ENCODE measurements at regions not wholly inside any gene's neighbourhood (a gene's known extent, or its start where the extent isn't known, plus 50 kb on each side); places are given as distances from the start of the nearest gene placed in this dataset.
"Not testable (repeated sequence)": the region's sequence is repeated elsewhere in the genome, so short reads cannot be mapped to it uniquely, and the experiment has no call there.

- no peak for DNase-seq (ENCODE audit: low read depth)
Observed at GRCh38 chr6:168369786-168370185, 50.2 kb upstream of the DACT2 start.

GRCh38 chr6:168370310-168370991, 50.9 kb upstream of the DACT2 start:
- peak; percentile 44 for DNase-seq (ENCODE audit: low read depth)

DNA sequence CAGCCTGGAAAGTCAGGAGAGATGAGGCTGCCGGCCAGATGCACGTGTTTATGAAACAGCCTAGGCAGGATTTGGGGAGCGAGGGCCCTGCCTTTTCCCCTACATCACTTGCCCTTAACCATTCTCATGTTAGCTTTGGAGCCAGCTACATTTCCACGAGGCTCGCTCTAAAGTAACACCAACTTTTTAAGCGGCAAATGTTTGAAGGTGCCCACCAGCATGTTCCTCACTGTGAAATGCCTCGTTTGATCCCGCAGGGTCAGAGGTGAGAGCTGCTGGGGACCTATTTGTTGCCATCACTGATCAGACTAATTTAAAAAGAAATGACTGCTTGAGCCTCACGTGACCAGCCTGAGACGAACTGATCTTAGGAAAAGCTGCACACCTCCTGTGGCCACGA, 51.6 kb upstream of the DACT2 start:
- no peak for DNase-seq (ENCODE audit: low read depth)

DNA sequence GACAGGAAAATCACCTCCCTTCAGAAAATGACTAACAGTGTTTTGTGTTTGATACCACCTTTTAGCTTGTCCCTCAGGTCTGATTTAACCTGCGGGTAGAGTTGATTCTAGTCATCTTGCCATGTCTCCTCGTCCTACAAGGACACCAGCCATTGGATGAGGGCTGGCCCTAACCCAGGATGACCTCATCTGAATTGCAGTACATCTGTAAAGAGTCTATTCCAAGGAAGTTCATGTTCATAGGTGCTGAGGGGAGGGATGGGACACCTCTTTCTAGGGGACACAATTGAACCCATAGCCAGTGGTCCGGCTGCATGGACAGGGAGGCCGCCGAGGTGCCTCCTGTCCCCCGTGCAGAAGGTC, 52.0 kb upstream of the DACT2 start:
- DNase-seq (ENCODE audit: low read depth) = no peak

GRCh38 chr6:168371981-168372711, 52.6 kb upstream of the DACT2 start:
- no peak for DNase-seq (ENCODE audit: low read depth)

- no peak for DNase-seq (ENCODE audit: low read depth)
Observed at GRCh38 chr6:168372889-168373288, 53.3 kb upstream of the DACT2 start.

- no peak for DNase-seq (ENCODE audit: low read depth)
Observed at GRCh38 chr6:168373389-168373788, 53.8 kb upstream of the DACT2 start.

DNA sequence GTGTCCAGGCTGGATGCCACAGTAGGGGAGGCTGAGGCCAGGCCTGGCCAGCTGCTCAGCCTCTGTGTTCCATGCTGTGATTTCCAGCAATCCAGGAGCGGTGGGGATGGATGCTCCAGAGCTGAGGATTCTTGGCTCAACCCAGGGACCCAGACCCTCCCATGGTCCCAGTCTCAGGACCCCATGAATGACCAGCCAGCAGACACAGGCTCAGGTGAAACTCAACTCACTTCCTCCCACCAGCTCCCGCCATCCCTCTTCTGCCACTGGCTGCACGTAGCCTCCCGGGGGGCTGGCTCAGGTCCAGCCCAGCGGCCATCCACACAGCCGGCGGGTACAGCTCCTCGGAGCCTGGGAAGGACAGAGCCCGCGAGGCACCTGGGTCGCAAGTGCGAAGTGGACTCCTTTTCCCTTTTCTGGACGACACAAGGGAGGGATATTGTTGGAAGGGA, 54.5 kb upstream of the DACT2 start:
- DNase-seq (ENCODE audit: low read depth) = no peak

- no peak for DNase-seq (ENCODE audit: low read depth)
Observed at GRCh38 chr6:168374541-168375071, 55.0 kb upstream of the DACT2 start.

- no peak for DNase-seq (ENCODE audit: low read depth)
Observed at GRCh38 chr6:168376120-168376519, 56.5 kb upstream of the DACT2 start.

GRCh38 chr6:168376811-168377483, 57.4 kb upstream of the DACT2 start:
- no peak for DNase-seq (ENCODE audit: low read depth)

GRCh38 chr6:168377484-168377855, 57.9 kb upstream of the DACT2 start:
- DNase-seq (ENCODE audit: low read depth) = no peak

GRCh38 chr6:168377856-168378832, 58.6 kb upstream of the DACT2 start:
- DNase-seq (ENCODE audit: low read depth) = no peak

DNA sequence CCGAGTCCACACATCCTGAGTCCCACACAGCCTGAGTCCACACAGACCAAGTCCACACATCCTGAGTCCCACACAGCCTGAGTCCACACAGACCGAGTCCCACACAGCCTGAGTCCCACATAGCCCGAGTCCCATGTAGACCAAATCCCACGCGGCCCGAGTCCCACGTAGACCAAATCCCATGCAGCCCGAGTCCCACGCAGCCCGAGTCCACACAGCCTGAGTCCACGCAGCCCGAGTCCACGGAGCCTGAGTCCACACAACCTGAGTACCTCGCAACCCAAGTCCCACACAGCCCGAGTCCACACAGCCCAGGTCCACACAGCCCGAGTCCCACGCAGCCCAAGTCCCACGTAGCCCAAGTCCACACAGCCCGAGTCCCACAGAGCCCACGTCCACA, 60.0 kb upstream of the DACT2 start:
- DNase-seq (ENCODE audit: low read depth) = not testable (repeated sequence)

DNA sequence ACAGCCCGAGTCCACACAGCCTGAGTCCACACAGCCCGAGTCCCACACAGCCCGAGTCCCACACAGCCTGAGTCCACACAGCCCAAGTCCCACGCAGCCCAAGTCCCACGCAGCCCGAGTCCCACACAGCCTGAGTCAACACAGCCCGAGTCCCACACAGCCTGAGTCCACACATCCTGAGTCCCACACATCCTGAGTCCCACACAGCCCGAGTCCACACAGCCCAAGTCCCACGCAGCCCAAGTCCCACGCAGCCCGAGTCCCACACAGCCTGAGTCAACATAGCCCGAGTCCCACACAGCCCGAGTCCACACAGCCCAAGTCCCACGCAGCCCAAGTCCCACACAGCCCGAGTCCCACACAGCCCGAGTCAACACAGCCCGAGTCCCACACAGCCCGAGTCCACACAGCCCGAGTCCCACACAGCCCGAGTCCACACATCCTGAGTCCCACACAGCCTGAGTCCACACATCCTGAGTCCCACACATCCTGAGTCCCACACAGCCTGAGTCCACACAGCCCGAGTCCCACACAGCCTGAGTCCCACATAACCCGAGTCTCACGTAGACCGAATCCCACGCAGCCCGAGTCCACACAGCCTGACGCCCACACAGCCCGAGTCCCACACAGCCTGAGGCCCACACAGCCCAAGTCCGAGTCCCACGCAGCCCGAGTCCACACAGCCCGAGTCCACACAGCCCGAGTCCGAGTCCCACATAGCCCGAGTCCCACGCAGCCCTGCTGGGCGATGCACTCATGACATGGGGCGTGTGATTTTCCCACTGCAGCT, 60.6 kb upstream of the SMOC2 start:
- not testable (repeated sequence) for DNase-seq (ENCODE audit: low read depth)

GRCh38 chr6:168380956-168381605, 59.9 kb upstream of the SMOC2 start:
- no peak for DNase-seq (ENCODE audit: low read depth)

DNA sequence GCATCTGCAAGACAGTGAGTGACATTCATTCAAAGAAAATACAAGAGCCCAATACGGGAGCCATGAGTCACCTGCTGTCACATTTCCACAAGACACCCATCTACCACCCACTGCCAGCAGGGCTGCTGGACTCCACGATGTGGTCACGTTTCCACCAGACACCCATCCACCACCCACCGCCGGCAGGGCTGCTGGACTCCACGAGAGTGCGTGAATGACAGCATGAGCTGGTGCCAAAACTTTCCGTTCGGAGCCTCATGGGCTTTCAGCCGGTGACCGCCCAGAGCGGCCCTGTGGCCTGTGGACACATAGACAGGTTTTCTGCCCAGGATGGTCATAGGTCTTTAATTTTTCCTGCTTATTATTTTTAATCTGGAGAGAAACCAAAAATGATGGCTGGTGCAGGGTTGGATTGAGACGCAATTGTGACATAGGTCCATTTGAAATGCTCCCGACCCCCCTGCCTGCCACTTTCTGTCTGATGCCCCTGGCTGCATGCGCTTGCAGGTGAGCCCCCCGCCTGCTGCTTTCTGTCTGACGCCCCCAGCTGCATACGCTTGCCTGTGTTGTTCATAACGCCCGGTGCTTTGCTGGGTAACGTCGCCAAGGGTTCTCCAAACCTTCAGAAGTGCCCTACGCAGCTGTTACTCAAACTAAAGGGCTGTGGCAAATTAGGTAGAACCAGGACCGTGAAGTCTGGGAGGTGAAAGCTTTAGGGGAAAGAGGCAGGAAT, 59.1 kb upstream of the SMOC2 start:
- DNase-seq (ENCODE audit: low read depth) = no peak

- no peak for DNase-seq (ENCODE audit: low read depth)
Observed at GRCh38 chr6:168383062-168383854, 57.7 kb upstream of the SMOC2 start.

Data from stimulated activated CD8-positive, alpha-beta memory T cell treated with anti-CD3 and anti-CD28 coated beads, Interleukin-7, amount 100 ng/mL, for 24 hours (primary cell).